GM12878 (cell line): ENCODE measurements at regions not wholly inside any gene's neighbourhood (a gene's known extent, or its start where the extent isn't known, plus 50 kb on each side); places are given as distances from the start of the nearest gene placed in this dataset.

ENCODE experiments used
- ATAC-seq: fragments of 200-7000 bp; cut with Tn5 transposase; 3 replicates; pipeline ENCODE4 v1.9.1; 2020; ENCODE audit warnings: mild to moderate bottlenecking, moderate library complexity
- BruUV-seq: library from RNA; stranded (reverse); fragments of 400-500 nt; replicated peaks from 2 replicates; lab custom pipeline; 2021; lab: Mats Ljungman, UMichigan
- CTCF ChIA-PET: fragments of 300-600 bp; sonication (Branson Sonifier 250); formaldehyde crosslinking; extraction: SDS; loops from one replicate; lab custom pipeline; 2021; ENCODE audit warnings: inconsistent platforms; lab: Yijun Ruan, JAX
- POLR2A ChIA-PET: fragments of 350-600 bp; formaldehyde crosslinking; extraction: SDS; loops from one replicate; lab custom pipeline; 2021; ENCODE audit warnings: inconsistent platforms; lab: Charles Lee
- RAD21 ChIA-PET: fragments of 300-600 bp; sonication (Branson Sonifier 250); formaldehyde crosslinking; loops from one replicate; lab custom pipeline; 2023; ENCODE audit warnings: antibody characterized with exemption; ENCODE audit not compliant: unreplicated experiment; lab: Charles Lee
- SMC1A ChIA-PET: fragments of 300-600 bp; sonication (Branson Sonifier 250); formaldehyde crosslinking; loops from one replicate; lab custom pipeline; 2023; ENCODE audit not compliant: unreplicated experiment, uncharacterized antibody; lab: Charles Lee
- DNase-seq: peaks from one replicate; pipeline ENCODE4 v3.0.0-alpha.2; 2011; ENCODE audit warnings: low read depth, low spot score
- FAIRE-seq: peaks from 3 replicates; lab custom pipeline; 2011; peaks lifted over from hg19 to GRCh38; lab: Jason Lieb, UNC
- H2AFZ ChIP-seq: 2 replicates; pipeline ENCODE4 v1.6.0; 2011; ENCODE audit warnings: low read depth, low read length, control low read depth; ENCODE audit not compliant: control insufficient read depth
- H3K27ac ChIP-seq: 2 replicates; pipeline ENCODE4 v1.5.1; 2011; ENCODE audit warnings: control low read depth; ENCODE audit not compliant: control insufficient read depth, insufficient read depth
- H3K27me3 ChIP-seq, 2 experiments: replicated peaks in 1 of 2; 2 replicates each; pipeline versions ENCODE4 v1.6.0 to v1.6.1; 2011; ENCODE audit warnings: low read length in 1 of 2; ENCODE audit not compliant: control insufficient read depth in 2 of 2, insufficient read depth in 2 of 2
- H3K36me3 ChIP-seq, 2 experiments: 2 replicates each; pipeline ENCODE4 v1.5.1; 2011; ENCODE audit warnings: low read length in 1 of 2; ENCODE audit not compliant: control insufficient read depth in 2 of 2, insufficient read depth in 2 of 2
- H3K4me1 ChIP-seq: 2 replicates; pipeline ENCODE4 v1.6.1; 2011; ENCODE audit warnings: mild to moderate bottlenecking, low read length, moderate library complexity, mixed read lengths; ENCODE audit not compliant: control insufficient read depth, insufficient read depth
- H3K4me2 ChIP-seq: 2 replicates; pipeline ENCODE4 v1.6.0; 2011; ENCODE audit warnings: control low read depth; ENCODE audit not compliant: control insufficient read depth, insufficient read depth
- H3K4me3 ChIP-seq: fragments of 200-600 bp; sonication (generic); 2 replicates; pipeline ENCODE4 v1.5.1; 2016
- H3K79me2 ChIP-seq: 2 replicates; pipeline ENCODE4 v1.6.0; 2011; ENCODE audit warnings: low read length; ENCODE audit not compliant: control insufficient read depth, insufficient read depth
- H3K9ac ChIP-seq: 2 replicates; pipeline ENCODE4 v1.8.0; 2011; ENCODE audit warnings: low read length, control low read depth, mixed read lengths; ENCODE audit not compliant: control insufficient read depth, insufficient read depth
- H3K9me3 ChIP-seq: replicated peaks from 3 replicates; pipeline ENCODE4 v1.5.1; 2011; ENCODE audit warnings: mild to moderate bottlenecking, low read length; ENCODE audit not compliant: control insufficient read depth, insufficient read depth
- H4K20me1 ChIP-seq: 2 replicates; pipeline ENCODE4 v1.6.0; 2011; ENCODE audit not compliant: control insufficient read depth, insufficient read depth
- BACH1 ChIP-seq: fragments of 450-650 bp; IDR thresholded peaks from 2 replicates; pipeline ENCODE4 v1.6.1; 2017; ENCODE audit warnings: mild to moderate bottlenecking, borderline replicate concordance
- CBX3 ChIP-seq: fragments of 200-600 bp; sonication (generic); IDR thresholded peaks from 2 replicates; pipeline ENCODE4 v1.6.1; 2016; ENCODE audit warnings: low read depth, borderline replicate concordance
- CEBPZ ChIP-seq: fragments of 150-350 bp; IDR thresholded peaks from 2 replicates; pipeline ENCODE4 v1.6.1; 2016; ENCODE audit warnings: low read depth, low read length
- CHD1 ChIP-seq: IDR thresholded peaks from 2 replicates; pipeline ENCODE4 v1.6.1; 2012; ENCODE audit warnings: low read depth, low read length, improper control_type of control experiment
- FOXM1 ChIP-seq: IDR thresholded peaks from 2 replicates; pipeline ENCODE4 v1.6.1; 2012; ENCODE audit warnings: low read depth, mild to moderate bottlenecking, inconsistent platforms, low read length, moderate library complexity
- MTA3 ChIP-seq: IDR thresholded peaks from 2 replicates; pipeline ENCODE4 v1.6.1; 2012; ENCODE audit warnings: low read length, inconsistent platforms, borderline replicate concordance
- MYB ChIP-seq: fragments of 150-350 bp; IDR thresholded peaks from 2 replicates; pipeline ENCODE4 v1.6.1; 2014; ENCODE audit warnings: mild to moderate bottlenecking, low read depth, low read length, borderline replicate concordance
- PBX3 ChIP-seq: IDR thresholded peaks from 2 replicates; pipeline ENCODE4 v1.6.1; 2011; ENCODE audit warnings: mild to moderate bottlenecking, low read depth, low read length, moderate library complexity; ENCODE audit not compliant: insufficient replicate concordance
- POLR2A ChIP-seq: IDR thresholded peaks from 2 replicates; pipeline ENCODE4 v1.6.1; 2011; ENCODE audit warnings: low read depth, mild to moderate bottlenecking, low read length
- WGBS: methylation state at CpG from one replicate; pipeline ENCODE4 v1.1.6; 2016; ENCODE audit warnings: low lambda C conversion rate; ENCODE audit not compliant: insufficient replicate concordance, insufficient coverage; ENCODE audit errors: missing lambda C conversion rate; 5-methylcytosine and 5-hydroxymethylcytosine counted together
- in situ Hi-C: fragments of 300-500 bp; cut with MboI; formaldehyde crosslinking; loops from 9 replicates; pipeline ENCODE4 v1.14.3; 2018; ENCODE audit warnings: mixed read lengths
- intact Hi-C: fragments of 100-400 bp; cut with micrococcal nuclease; formaldehyde crosslinking; loops from one replicate; pipeline ENCODE4 v1.14.2; 2022; ENCODE audit not compliant: unreplicated experiment

GRCh38 chr4:188429965-188430364, 290.7 kb downstream of the TRIML1 start (continued):
- TF ChIP-seq CHD1 (no peak), CEBPZ (no peak)
- TF ChIP-seq, all 136 proteins: peak for 0

GRCh38 chr4:188430384-188430783, 291.1 kb downstream of the TRIML1 start:
- H3K36me3 ChIP-seq, result no peaks in the 10 kb centered on the region
- WGBS, result 0% methylated on average over 2 of the region's 2 CpGs
- no peak overlapping the region for H3K4me3 ChIP-seq
- ChIA-PET POLR2A (no interaction called here), CTCF (no interaction called here), RAD21 (no interaction called here)
- no peak overlapping the region for H3K4me2 ChIP-seq
- no peaks in the 10 kb centered on the region for H3K9me3 ChIP-seq
- no peak for ATAC-seq
- no peaks in the 10 kb centered on the region for H4K20me1 ChIP-seq
- H3K27me3 ChIP-seq, result no peaks in the 10 kb centered on the region
- no peak overlapping the region for H3K27ac ChIP-seq
- H3K79me2 ChIP-seq, result no peaks in the 10 kb centered on the region
- no TSS peak for BruUV-seq
- no peak overlapping the region for H2AFZ ChIP-seq
- intact Hi-C loops, result no loop called here
- H3K9ac ChIP-seq, result no peak overlapping the region
- H3K4me1 ChIP-seq, result no peaks in the 10 kb centered on the region
- in situ Hi-C loops, result no loop called here
- TF ChIP-seq POLR2A, result no peak
- TF ChIP-seq, all 136 proteins: peak for 0
- SMC1A ChIA-PET, result no interaction called here
- DNase-seq (no peak), FAIRE-seq (no peak)

GRCh38 chr4:188432328-188432727, 293.1 kb downstream of the TRIML1 start:
- Histone ChIP-seq H3K4me2 (no peak overlapping the region), H3K27me3 (no peaks in the 10 kb centered on the region), H3K36me3 (no peaks in the 10 kb centered on the region), H2AFZ (no peak overlapping the region), H3K79me2 (no peaks in the 10 kb centered on the region), H3K27ac (no peak overlapping the region), H3K9ac (no peak overlapping the region), H3K4me1 (no peaks in the 10 kb centered on the region), H3K9me3 (no peaks in the 10 kb centered on the region), H3K4me3 (no peak overlapping the region), H4K20me1 (no peaks in the 10 kb centered on the region)
- RAD21 ChIA-PET, result no interaction called here
- FAIRE-seq (no peak), ATAC-seq (no peak), DNase-seq (no peak)
- in situ Hi-C loops (no loop called here), intact Hi-C loops (no loop called here)
- SMC1A ChIA-PET, result no interaction called here
- BruUV-seq, result no TSS peak
- POLR2A ChIA-PET, result no interaction called here
- 52% methylated on average over 7 of the region's 7 CpGs for WGBS
- CTCF ChIA-PET, result no interaction called here
- TF ChIP-seq MYB, result no peak
- TF ChIP-seq PBX3, result no peak
- TF ChIP-seq MTA3, result no peak
- TF ChIP-seq FOXM1, result no peak
- no peak for TF ChIP-seq CBX3
- TF ChIP-seq BACH1, result no peak
